Spleen (tissue), 7 donors: ENCODE measurements at regions not wholly inside any gene's neighbourhood (a gene's known extent, or its start where the extent isn't known, plus 50 kb on each side); places are given as distances from the start of the nearest gene placed in this dataset.

Source experiments
- POLR2A ChIP-seq, 3 donors: fragments of 450-650 bp; IDR thresholded peaks; one replicate each; pipeline ENCODE4 v1.5.1; 2017; ENCODE audit warnings: antibody characterized with exemption in 3 of 3, mild to moderate bottlenecking in 1 of 3
- POLR2AphosphoS5 ChIP-seq, 3 donors: sonication (generic); formaldehyde crosslinking; IDR thresholded peaks; one replicate each; pipeline ENCODE4 v1.5.1; 2017; ENCODE audit warnings: antibody characterized with exemption in 3 of 3
- TF ChIP-seq, protein P1 (sequence below), 11 experiments: fragments of 200-600 bp in 7 of 11; fragments of 450-650 bp in 4 of 11; sonication (generic) in 4 of 11; IDR thresholded peaks in 8 of 11; conservative IDR thresholded peaks in 3 of 11; 1 replicate in 7 of 11; 2 replicates in 4 of 11; pipeline versions ENCODE4 v1.4.0 to v1.8.0; 2016 to 2021; ENCODE audit warnings: antibody characterized with exemption in 11 of 11, inconsistent platforms in 4 of 11, mild to moderate bottlenecking in 1 of 11
- donor health status: DM: no; HTN: no; CAD: no; lungs with moderate emphysema.
- donor health status: DM: no; HTN: no; CAD: no.
- donor health status: DM: no; HTN: no; CAD: no.

DNA sequence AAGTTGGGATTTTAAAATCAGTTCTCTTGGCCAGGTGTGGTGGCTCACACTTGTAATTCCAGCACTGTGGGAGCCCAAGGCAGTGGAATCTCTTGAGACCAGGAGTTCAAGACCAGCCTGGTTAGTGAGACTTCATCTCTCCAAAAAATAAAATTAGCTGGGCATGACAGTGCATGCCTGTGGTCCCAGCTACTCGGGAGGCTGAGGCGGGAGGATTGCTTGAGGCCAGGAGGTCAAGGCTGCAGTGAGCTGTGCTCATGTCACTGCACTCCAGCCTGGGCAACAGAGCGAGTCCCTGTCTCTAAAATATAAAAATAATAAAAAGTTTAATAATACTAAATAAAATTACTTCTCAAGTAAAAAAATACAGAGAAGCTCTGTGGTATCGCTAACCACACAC is 77.5 kb downstream of the FOXA2 start:
- TF ChIP-seq, protein P1, sequence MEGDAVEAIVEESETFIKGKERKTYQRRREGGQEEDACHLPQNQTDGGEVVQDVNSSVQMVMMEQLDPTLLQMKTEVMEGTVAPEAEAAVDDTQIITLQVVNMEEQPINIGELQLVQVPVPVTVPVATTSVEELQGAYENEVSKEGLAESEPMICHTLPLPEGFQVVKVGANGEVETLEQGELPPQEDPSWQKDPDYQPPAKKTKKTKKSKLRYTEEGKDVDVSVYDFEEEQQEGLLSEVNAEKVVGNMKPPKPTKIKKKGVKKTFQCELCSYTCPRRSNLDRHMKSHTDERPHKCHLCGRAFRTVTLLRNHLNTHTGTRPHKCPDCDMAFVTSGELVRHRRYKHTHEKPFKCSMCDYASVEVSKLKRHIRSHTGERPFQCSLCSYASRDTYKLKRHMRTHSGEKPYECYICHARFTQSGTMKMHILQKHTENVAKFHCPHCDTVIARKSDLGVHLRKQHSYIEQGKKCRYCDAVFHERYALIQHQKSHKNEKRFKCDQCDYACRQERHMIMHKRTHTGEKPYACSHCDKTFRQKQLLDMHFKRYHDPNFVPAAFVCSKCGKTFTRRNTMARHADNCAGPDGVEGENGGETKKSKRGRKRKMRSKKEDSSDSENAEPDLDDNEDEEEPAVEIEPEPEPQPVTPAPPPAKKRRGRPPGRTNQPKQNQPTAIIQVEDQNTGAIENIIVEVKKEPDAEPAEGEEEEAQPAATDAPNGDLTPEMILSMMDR (IDR thresholded peaks at IDR 0.05 in 8 of 11, conservative IDR thresholded peaks at IDR 0.05 in 3 of 11) = no peak
- TF ChIP-seq POLR2AphosphoS5 (IDR thresholded peaks at IDR 0.05) = no peak
- no peak for TF ChIP-seq POLR2A (IDR thresholded peaks at IDR 0.05)
